Right lobe of liver (tissue), 4 donors: ENCODE measurements at regions not wholly inside any gene's neighbourhood (a gene's known extent, or its start where the extent isn't known, plus 50 kb on each side); places are given as distances from the start of the nearest gene placed in this dataset.

Experiments used
- POLR2A ChIP-seq: fragments of 450-650 bp; IDR thresholded peaks from one replicate; pipeline ENCODE4 v1.6.1; 2017; ENCODE audit warnings: antibody characterized with exemption, mild to moderate bottlenecking
- TF ChIP-seq, protein P1 (sequence below), 4 donors: fragments of 200-600 bp in 3 of 4; fragments of 450-650 bp in 1 of 4; IDR thresholded peaks; one replicate each; pipeline versions ENCODE4 v1.5.1 to v1.8.0; 2016 to 2022; ENCODE audit warnings: antibody characterized with exemption in 4 of 4, mild to moderate bottlenecking in 2 of 4
- donor health status: DM: no; HTN: no; CAD: no.
- donor health status: DM: no; HTN: no; CAD: no.
- donor health status: DM: no; HTN: yes; CAD: no.

- TF ChIP-seq, protein P1, sequence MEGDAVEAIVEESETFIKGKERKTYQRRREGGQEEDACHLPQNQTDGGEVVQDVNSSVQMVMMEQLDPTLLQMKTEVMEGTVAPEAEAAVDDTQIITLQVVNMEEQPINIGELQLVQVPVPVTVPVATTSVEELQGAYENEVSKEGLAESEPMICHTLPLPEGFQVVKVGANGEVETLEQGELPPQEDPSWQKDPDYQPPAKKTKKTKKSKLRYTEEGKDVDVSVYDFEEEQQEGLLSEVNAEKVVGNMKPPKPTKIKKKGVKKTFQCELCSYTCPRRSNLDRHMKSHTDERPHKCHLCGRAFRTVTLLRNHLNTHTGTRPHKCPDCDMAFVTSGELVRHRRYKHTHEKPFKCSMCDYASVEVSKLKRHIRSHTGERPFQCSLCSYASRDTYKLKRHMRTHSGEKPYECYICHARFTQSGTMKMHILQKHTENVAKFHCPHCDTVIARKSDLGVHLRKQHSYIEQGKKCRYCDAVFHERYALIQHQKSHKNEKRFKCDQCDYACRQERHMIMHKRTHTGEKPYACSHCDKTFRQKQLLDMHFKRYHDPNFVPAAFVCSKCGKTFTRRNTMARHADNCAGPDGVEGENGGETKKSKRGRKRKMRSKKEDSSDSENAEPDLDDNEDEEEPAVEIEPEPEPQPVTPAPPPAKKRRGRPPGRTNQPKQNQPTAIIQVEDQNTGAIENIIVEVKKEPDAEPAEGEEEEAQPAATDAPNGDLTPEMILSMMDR (IDR thresholded peaks at IDR 0.05): no peak
- no peak for TF ChIP-seq POLR2A
Measured at GRCh38 chr16:88289001-88289400, 93.8 kb upstream of the ZNF469 start.
